B cell (primary cell): ENCODE measurements at regions not wholly inside any gene's neighbourhood (a gene's known extent, or its start where the extent isn't known, plus 50 kb on each side); places are given as distances from the start of the nearest gene placed in this dataset.

ENCODE experiments used
- ATAC-seq: fragments of 200-7000 bp; cut with Tn5 transposase; one replicate; pipeline ENCODE4 v1.10.0; 2021; ENCODE audit warnings: low read depth, mild to moderate bottlenecking, moderate number of reproducible peaks, moderate library complexity
- CTCF ChIA-PET: fragments of 350-600 bp; sonication (Branson Sonifier 250); formaldehyde crosslinking; loops from one replicate; lab custom pipeline; 2021; ENCODE audit warnings: antibody characterized with exemption, inconsistent platforms; lab: Charles Lee
- POLR2A ChIA-PET: fragments of 350-600 bp; sonication (Branson Sonifier 250); formaldehyde crosslinking; loops from one replicate; lab custom pipeline; 2021; ENCODE audit warnings: antibody characterized with exemption; lab: Charles Lee
- DNase-seq: peaks from one replicate; pipeline ENCODE4 v3.0.0; 2013
- H2AFZ ChIP-seq: 2 replicates; pipeline ENCODE4 v1.6.1; 2012; ENCODE audit warnings: mild to moderate bottlenecking, low read depth, low read length; ENCODE audit not compliant: insufficient read depth, poor library complexity, severe bottlenecking
- H3K27ac ChIP-seq, 2 donors: 1 replicate in 1 of 2; 2 replicates in 1 of 2; pipeline ENCODE4 v1.5.1; 2012 to 2013; ENCODE audit warnings: low read length in 2 of 2, mild to moderate bottlenecking in 2 of 2, moderate library complexity in 1 of 2
- H3K27me3 ChIP-seq, 4 experiments: fragments of 200-600 bp in 1 of 4; sonication (generic) in 1 of 4; replicated peaks in 1 of 4; 1 replicate in 2 of 4; 2 replicates in 2 of 4; pipeline versions ENCODE4 v1.6.1 to v1.7.0; 2013 to 2016; ENCODE audit warnings: low read length in 3 of 4, mild to moderate bottlenecking in 2 of 4, mixed read lengths in 1 of 4, moderate library complexity in 1 of 4; ENCODE audit not compliant: insufficient read depth in 4 of 4, control insufficient read depth in 3 of 4; ENCODE audit errors: control extremely low read depth in 1 of 4
- H3K36me3 ChIP-seq, 2 experiments: replicated peaks in 1 of 2; 1 replicate in 1 of 2; 2 replicates in 1 of 2; pipeline versions ENCODE4 v1.6.1 to v1.7.1; 2013; ENCODE audit warnings: low read length in 1 of 2; ENCODE audit not compliant: insufficient read depth in 2 of 2, control insufficient read depth in 1 of 2; ENCODE audit errors: control extremely low read depth in 1 of 2, extremely low read depth in 1 of 2
- H3K4me1 ChIP-seq, 2 donors: fragments of 200-600 bp in 1 of 2; sonication (generic) in 1 of 2; 1 replicate in 1 of 2; 2 replicates in 1 of 2; pipeline versions ENCODE4 v1.5.1 to v1.6.1; 2013 to 2017; ENCODE audit warnings: low read length in 2 of 2; ENCODE audit not compliant: control insufficient read depth in 2 of 2, insufficient read depth in 2 of 2
- H3K4me2 ChIP-seq: replicated peaks from 2 replicates; pipeline ENCODE3; 2012; ENCODE audit warnings: mild to moderate bottlenecking, low read depth, low read length; ENCODE audit not compliant: poor library complexity, severe bottlenecking
- H3K4me3 ChIP-seq, 5 experiments: fragments of 200-600 bp in 1 of 5; sonication (generic) in 1 of 5; 1 replicate in 3 of 5; 2 replicates in 2 of 5; pipeline versions ENCODE4 v1.5.1 to v1.7.0; 2011 to 2016; ENCODE audit warnings: low read length in 4 of 5, mild to moderate bottlenecking in 4 of 5, low read depth in 2 of 5, control low read depth in 1 of 5, moderate library complexity in 1 of 5; ENCODE audit not compliant: insufficient read depth in 1 of 5; ENCODE audit errors: control extremely low read depth in 1 of 5, extremely low read depth in 1 of 5
- H3K79me2 ChIP-seq: fragments of 200-600 bp; sonication (generic); one replicate; pipeline ENCODE4 v1.6.0; 2016; ENCODE audit warnings: low read length; ENCODE audit not compliant: control insufficient read depth, insufficient read depth
- H3K9ac ChIP-seq: fragments of 200-600 bp; sonication (generic); 2 replicates; pipeline ENCODE4 v1.6.1; 2017; ENCODE audit warnings: mild to moderate bottlenecking, low read length, moderate library complexity
- H3K9me3 ChIP-seq, 3 donors: one replicate each; pipeline versions ENCODE4 v1.6.1 to v1.7.1; 2013; ENCODE audit warnings: low read length in 2 of 3; ENCODE audit not compliant: control insufficient read depth in 2 of 3, insufficient read depth in 1 of 3; ENCODE audit errors: control extremely low read depth in 1 of 3
- H4K20me1 ChIP-seq: 2 replicates; pipeline ENCODE4 v1.6.0; 2012; ENCODE audit warnings: mild to moderate bottlenecking, low read length; ENCODE audit not compliant: insufficient read depth, control insufficient read depth, poor library complexity, severe bottlenecking
- H3K27ac Mint-ChIP-seq: one replicate; pipeline ENCODE4 v1.8.0; 2021; ENCODE audit warnings: mixed read lengths
- H3K27me3 Mint-ChIP-seq: one replicate; pipeline ENCODE4 v1.8.0; 2021; ENCODE audit warnings: mixed read lengths
- H3K4me1 Mint-ChIP-seq: one replicate; pipeline ENCODE4 v1.8.0; 2021; ENCODE audit warnings: mixed read lengths
- H3K4me3 Mint-ChIP-seq: one replicate; pipeline ENCODE4 v1.8.0; 2021; ENCODE audit warnings: mixed read lengths
- H3K9me3 Mint-ChIP-seq: one replicate; pipeline ENCODE4 v1.8.0; 2022; ENCODE audit warnings: mixed read lengths; ENCODE audit not compliant: insufficient read depth
- CTCF ChIP-seq: fragments of 200-600 bp; IDR thresholded peaks from one replicate; pipeline ENCODE4 v1.8.0; 2022; ENCODE audit warnings: antibody characterized with exemption, mild to moderate bottlenecking
- EZH2 ChIP-seq: IDR thresholded peaks from 2 replicates; pipeline ENCODE4 v1.6.1; 2012; ENCODE audit warnings: borderline replicate concordance, low read depth, mild to moderate bottlenecking, moderate library complexity, low read length; ENCODE audit not compliant: insufficient read depth, poor library complexity, severe bottlenecking
- WGBS: methylation state at CpG from one replicate; pipeline ENCODE4 v1.1.5; 2013; ENCODE audit warnings: missing lambda C conversion rate; ENCODE audit not compliant: insufficient coverage; 5-methylcytosine and 5-hydroxymethylcytosine counted together
- intact Hi-C: fragments of 100-400 bp; cut with micrococcal nuclease; formaldehyde crosslinking; loops from one replicate; pipeline ENCODE4 v1.10.0; 2022

GRCh38 chr5:56664025-56664424 is 151.3 kb upstream of the MAP3K1 start:
- Histone ChIP-seq H3K9ac (no peak overlapping the region), H3K9me3 (peaks cover 0 to 3% (median 1%) of the 10 kb centered on the region in 3 donors), H2AFZ (no peak overlapping the region), H3K27ac (no peak overlapping the region), H3K27me3 (no peaks in the 10 kb centered on the region), H3K4me3 (no peak overlapping the region), H3K4me1 (peaks cover 12% of the 10 kb centered on the region in 2 donors), H4K20me1 (no peaks in the 10 kb centered on the region), H3K4me2 (no peak overlapping the region), H3K36me3 (no peaks in the 10 kb centered on the region), H3K79me2 (peaks cover 7% of the 10 kb centered on the region)
- H3K9me3 Mint-ChIP-seq: peaks cover 8% of the 10 kb centered on the region
- intact Hi-C loops: no loop called here
- TF ChIP-seq CTCF (no peak), EZH2 (no peak)
- no peak overlapping the region for H3K4me3 Mint-ChIP-seq
- CTCF ChIA-PET: interaction anchor here (1.1 kb wide), 1 partner anchor 84 kb away, joined by 3 read pairs; no protein-coding TSS in a partner anchor
- peaks cover 41% of the 10 kb centered on the region for H3K4me1 Mint-ChIP-seq
- ATAC-seq: no peak
- POLR2A ChIA-PET: no interaction called here
- no peak for DNase-seq
- no peak overlapping the region for H3K27ac Mint-ChIP-seq
- no peaks in the 10 kb centered on the region for H3K27me3 Mint-ChIP-seq
- WGBS: no CpG with 5 or more reads among the region's 1 CpG

GRCh38 chr5:56663523-56663922 is 151.8 kb upstream of the MAP3K1 start:
- ChIA-PET POLR2A (no interaction called here), CTCF (interaction anchor here (1.1 kb wide), 1 partner anchor 85 kb away, joined by 3 read pairs; no protein-coding TSS in a partner anchor)
- intact Hi-C loops: no loop called here
- Mint-ChIP-seq H3K4me3 (no peak overlapping the region), H3K27ac (no peak overlapping the region), H3K9me3 (peaks cover 8% of the 10 kb centered on the region), H3K4me1 (peaks cover 36% of the 10 kb centered on the region), H3K27me3 (no peaks in the 10 kb centered on the region)
- peaks cover 7% of the 10 kb centered on the region in 2 donors for H3K4me1 ChIP-seq
- TF ChIP-seq CTCF (no peak), EZH2 (no peak)
- DNase-seq (no peak), ATAC-seq (no peak)
- H2AFZ ChIP-seq: no peak overlapping the region
- no peaks in the 10 kb centered on the region for H3K36me3 ChIP-seq
- H3K9ac ChIP-seq: no peak overlapping the region
- 100% methylated on average over 2 of the region's 4 CpGs for WGBS
- no peak overlapping the region for H3K4me3 ChIP-seq
- H3K27ac ChIP-seq: no peak overlapping the region
- peaks cover 7% of the 10 kb centered on the region for H3K79me2 ChIP-seq
- H3K27me3 ChIP-seq: no peaks in the 10 kb centered on the region
- no peak overlapping the region for H3K4me2 ChIP-seq
- peaks cover 0 to 3% (median 1%) of the 10 kb centered on the region in 3 donors for H3K9me3 ChIP-seq
- H4K20me1 ChIP-seq: no peaks in the 10 kb centered on the region
